Gastrocnemius medialis (tissue), 4 donors: ENCODE measurements at regions not wholly inside any gene's neighbourhood (a gene's known extent, or its start where the extent isn't known, plus 50 kb on each side); places are given as distances from the start of the nearest gene placed in this dataset.

Source experiments
- ATAC-seq, 2 donors: fragments of 150-250 bp; one replicate each; pipeline ENCODE4 v1.9.1; 2016
- DNase-seq, 2 donors: peaks; one replicate each; pipeline ENCODE4 v3.0.0-alpha.2; 2019
- H3K27ac ChIP-seq, 4 donors: fragments of 200-600 bp; sonication (generic); 1 replicate in 1 of 4; 2 replicates in 3 of 4; pipeline ENCODE4 v1.5.1; 2016 to 2018; ENCODE audit warnings: mild to moderate bottlenecking in 2 of 4, moderate library complexity in 1 of 4
- H3K27me3 ChIP-seq, 3 donors: fragments of 200-600 bp; sonication (generic) in 2 of 3; 1 replicate in 1 of 3; 2 replicates in 2 of 3; pipeline versions ENCODE4 v1.5.1 to v1.6.0; 2016 to 2019; ENCODE audit warnings: mild to moderate bottlenecking in 1 of 3, moderate library complexity in 1 of 3
- H3K36me3 ChIP-seq, 2 donors: fragments of 200-600 bp; sonication (generic) in 1 of 2; one replicate each; pipeline ENCODE4 v1.5.1; 2017 to 2018
- H3K4me1 ChIP-seq, 2 donors: fragments of 200-600 bp; sonication (generic) in 1 of 2; one replicate each; pipeline ENCODE4 v1.5.1; 2016 to 2017; ENCODE audit warnings: mild to moderate bottlenecking in 2 of 2
- H3K4me3 ChIP-seq, 4 donors: fragments of 200-600 bp; sonication (generic) in 3 of 4; 1 replicate in 1 of 4; 2 replicates in 3 of 4; pipeline ENCODE4 v1.5.1; 2016 to 2019; ENCODE audit warnings: mild to moderate bottlenecking in 2 of 4
- H3K9me3 ChIP-seq, 3 donors: fragments of 200-600 bp; sonication (generic) in 2 of 3; 1 replicate in 1 of 3; 2 replicates in 2 of 3; pipeline ENCODE4 v1.5.1; 2016 to 2019
- POLR2A ChIP-seq, 2 donors: fragments of 450-650 bp; IDR thresholded peaks; one replicate each; pipeline ENCODE4 v1.6.1; 2017; ENCODE audit warnings: antibody characterized with exemption in 2 of 2, mild to moderate bottlenecking in 2 of 2, moderate library complexity in 2 of 2
- in situ Hi-C, 4 donors: fragments of 200-750 bp; cut with MboI; loops; one replicate each; pipeline versions ENCODE4 v1.15.0 to v1.8.0; 2017; ENCODE audit warnings: low sequenced_read_pairs in 4 of 4
- intact Hi-C: fragments of 100-400 bp; cut with DNase I; formaldehyde crosslinking; loops from one replicate; pipeline ENCODE4 v1.15.1; 2023; ENCODE audit warnings: low total_unique reads
- TF ChIP-seq, protein P1 (sequence below), 5 experiments: fragments of 450-650 bp in 3 of 5; fragments of 200-600 bp in 2 of 5; sonication (generic) in 2 of 5; IDR thresholded peaks in 4 of 5; conservative IDR thresholded peaks in 1 of 5; 1 replicate in 4 of 5; 2 replicates in 1 of 5; pipeline ENCODE4 v1.5.1; 2016 to 2019; ENCODE audit warnings: antibody characterized with exemption in 5 of 5, mild to moderate bottlenecking in 3 of 5, moderate library complexity in 3 of 5

DNA sequence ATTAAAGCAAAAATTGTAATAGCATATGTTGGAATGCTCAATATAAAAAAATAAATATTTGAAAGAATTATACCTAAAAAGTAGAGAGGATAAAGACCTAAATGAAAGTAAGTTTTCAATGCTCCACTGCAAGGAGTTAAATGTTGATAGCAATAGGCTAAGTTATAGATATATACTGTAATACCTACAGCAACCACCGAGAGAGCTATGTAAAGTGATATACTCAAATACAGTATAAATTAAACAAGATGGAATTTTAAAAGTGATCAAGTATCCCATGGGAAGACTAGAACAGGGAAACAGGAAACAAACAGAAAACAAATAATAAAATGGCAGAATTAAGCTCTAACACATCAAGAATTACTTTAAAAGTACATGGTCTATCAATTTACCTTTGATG, 73.9 kb downstream of the CASP3 start:
- in situ Hi-C loops = no loop called here
- peak overlapping the region in 1 of 4 donors; percentile 9 for H3K27ac ChIP-seq
- H3K27me3 ChIP-seq = no peaks in the 10 kb centered on the region
- no peaks in the 10 kb centered on the region for H3K4me1 ChIP-seq
- DNase-seq (no peak), ATAC-seq (no peak)
- intact Hi-C loops = no loop called here
- H3K36me3 ChIP-seq = no peaks in the 10 kb centered on the region
- TF ChIP-seq, protein P1, sequence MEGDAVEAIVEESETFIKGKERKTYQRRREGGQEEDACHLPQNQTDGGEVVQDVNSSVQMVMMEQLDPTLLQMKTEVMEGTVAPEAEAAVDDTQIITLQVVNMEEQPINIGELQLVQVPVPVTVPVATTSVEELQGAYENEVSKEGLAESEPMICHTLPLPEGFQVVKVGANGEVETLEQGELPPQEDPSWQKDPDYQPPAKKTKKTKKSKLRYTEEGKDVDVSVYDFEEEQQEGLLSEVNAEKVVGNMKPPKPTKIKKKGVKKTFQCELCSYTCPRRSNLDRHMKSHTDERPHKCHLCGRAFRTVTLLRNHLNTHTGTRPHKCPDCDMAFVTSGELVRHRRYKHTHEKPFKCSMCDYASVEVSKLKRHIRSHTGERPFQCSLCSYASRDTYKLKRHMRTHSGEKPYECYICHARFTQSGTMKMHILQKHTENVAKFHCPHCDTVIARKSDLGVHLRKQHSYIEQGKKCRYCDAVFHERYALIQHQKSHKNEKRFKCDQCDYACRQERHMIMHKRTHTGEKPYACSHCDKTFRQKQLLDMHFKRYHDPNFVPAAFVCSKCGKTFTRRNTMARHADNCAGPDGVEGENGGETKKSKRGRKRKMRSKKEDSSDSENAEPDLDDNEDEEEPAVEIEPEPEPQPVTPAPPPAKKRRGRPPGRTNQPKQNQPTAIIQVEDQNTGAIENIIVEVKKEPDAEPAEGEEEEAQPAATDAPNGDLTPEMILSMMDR (IDR thresholded peaks at IDR 0.05 in 4 of 5, conservative IDR thresholded peaks at IDR 0.05 in 1 of 5) = no peak
- no peak for TF ChIP-seq POLR2A (IDR thresholded peaks at IDR 0.05)
- no peak overlapping the region for H3K4me3 ChIP-seq
- H3K9me3 ChIP-seq = no peaks in the 10 kb centered on the region

DNA sequence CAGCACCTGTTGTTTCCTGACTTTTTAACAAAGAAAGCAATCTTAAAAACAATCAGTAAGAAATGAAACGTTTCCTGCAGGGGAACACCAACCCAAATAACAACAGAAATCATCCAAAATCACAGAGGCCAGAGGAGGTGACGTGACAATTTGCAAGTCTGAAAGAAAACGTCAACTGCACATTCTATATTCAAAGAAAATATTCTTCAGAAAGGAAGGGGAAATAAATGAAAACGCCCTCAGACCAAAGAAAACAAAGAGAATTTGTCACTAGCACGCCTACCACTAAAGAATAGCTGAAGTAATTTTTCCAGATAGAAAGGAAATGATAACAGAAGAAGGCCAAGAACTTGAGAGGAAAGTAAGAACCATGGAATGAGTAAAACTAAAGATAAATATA, 74.4 kb downstream of the CASP3 start:
- DNase-seq (no peak), ATAC-seq (peak in 1 of 2 donors; percentile 56)
- H3K4me1 ChIP-seq = no peaks in the 10 kb centered on the region
- H3K9me3 ChIP-seq = no peaks in the 10 kb centered on the region
- TF ChIP-seq, protein P1 (IDR thresholded peaks at IDR 0.05 in 4 of 5, conservative IDR thresholded peaks at IDR 0.05 in 1 of 5) = no peak
- TF ChIP-seq POLR2A (IDR thresholded peaks at IDR 0.05) = no peak
- no peaks in the 10 kb centered on the region for H3K36me3 ChIP-seq
- peak overlapping the region in 1 of 4 donors; percentile 9 for H3K27ac ChIP-seq
- intact Hi-C loops = no loop called here
- no peak overlapping the region for H3K4me3 ChIP-seq
- H3K27me3 ChIP-seq = no peaks in the 10 kb centered on the region
- in situ Hi-C loops = no loop called here

DNA sequence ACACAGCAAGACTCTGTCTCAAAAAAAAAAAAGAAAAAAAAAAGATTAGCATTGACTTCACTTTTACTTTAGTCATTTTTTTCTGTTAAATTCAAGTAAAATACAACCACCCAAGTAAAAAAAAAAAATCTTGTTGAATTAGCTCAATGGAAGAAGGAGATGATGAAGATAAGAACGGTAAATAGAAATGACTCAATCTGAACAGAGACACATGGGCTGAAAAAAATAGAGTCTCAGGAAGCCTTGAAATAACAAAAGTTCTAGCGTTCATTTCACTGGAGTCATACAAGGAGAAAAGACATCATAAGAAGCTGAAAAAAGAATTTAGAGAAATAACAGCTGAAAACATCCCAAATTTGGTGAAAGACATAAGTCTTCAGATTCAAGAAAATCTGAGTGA, 75.5 kb downstream of the CASP3 start:
- Histone ChIP-seq H3K36me3 (no peaks in the 10 kb centered on the region), H3K27me3 (no peaks in the 10 kb centered on the region), H3K9me3 (no peaks in the 10 kb centered on the region), H3K4me1 (no peaks in the 10 kb centered on the region), H3K4me3 (no peak overlapping the region), H3K27ac (no peak overlapping the region)
- intact Hi-C loops = no loop called here
- ATAC-seq (no peak), DNase-seq (no peak)
- TF ChIP-seq POLR2A (IDR thresholded peaks at IDR 0.05) = no peak
- TF ChIP-seq, protein P1 (IDR thresholded peaks at IDR 0.05 in 4 of 5, conservative IDR thresholded peaks at IDR 0.05 in 1 of 5) = no peak
- in situ Hi-C loops = no loop called here

DNA sequence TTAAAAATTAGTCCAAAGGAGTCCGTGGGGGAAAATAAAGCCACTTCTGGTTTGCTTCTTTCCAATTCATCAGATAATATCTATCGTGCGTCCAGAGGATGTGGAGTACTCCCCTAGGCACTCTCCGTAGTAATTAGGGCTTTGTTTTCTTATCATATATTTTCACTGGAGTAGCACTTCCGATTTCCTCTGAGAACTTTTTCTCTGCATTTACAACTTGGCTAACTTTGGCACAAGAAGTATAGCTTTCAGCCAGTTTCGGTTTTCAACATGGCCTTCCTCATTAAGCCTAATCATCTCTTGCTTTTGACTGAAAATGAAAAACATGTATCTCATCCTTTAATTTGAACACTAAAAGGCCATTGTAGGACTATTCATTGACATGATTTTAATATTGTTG, 80.5 kb downstream of the CASP3 start:
- Histone ChIP-seq H3K36me3 (no peaks in the 10 kb centered on the region), H3K4me1 (no peaks in the 10 kb centered on the region), H3K27me3 (no peaks in the 10 kb centered on the region), H3K4me3 (no peak overlapping the region), H3K9me3 (no peaks in the 10 kb centered on the region), H3K27ac (no peak overlapping the region)
- TF ChIP-seq, protein P1 (IDR thresholded peaks at IDR 0.05 in 4 of 5, conservative IDR thresholded peaks at IDR 0.05 in 1 of 5) = no peak
- no peak for TF ChIP-seq POLR2A (IDR thresholded peaks at IDR 0.05)
- intact Hi-C loops (no loop called here), in situ Hi-C loops (no loop called here)
- DNase-seq = no peak
- ATAC-seq = no peak

DNA sequence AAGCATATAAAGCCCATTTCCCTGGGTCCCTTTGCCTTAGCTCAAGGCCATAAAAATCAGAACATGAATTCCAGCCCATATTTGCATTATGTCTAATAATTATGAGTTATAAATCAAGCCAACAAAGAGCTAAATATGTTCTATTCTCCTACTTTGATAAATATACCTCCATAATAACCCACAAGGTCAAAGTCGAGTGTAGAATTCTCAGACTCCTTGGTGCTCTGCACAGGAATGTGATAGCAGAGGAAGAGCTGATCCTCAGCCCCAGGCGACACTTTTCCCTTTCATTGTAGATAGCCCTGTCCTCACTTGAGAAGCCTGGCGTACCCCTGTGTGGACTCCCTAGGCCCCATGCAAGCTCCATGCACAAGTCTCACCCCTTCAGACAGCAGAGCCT, 85.6 kb downstream of the CASP3 start:
- no peaks in the 10 kb centered on the region for H3K9me3 ChIP-seq
- ATAC-seq = no peak

More for the DNA sequence above, 85.6 kb downstream of the CASP3 start:
- in situ Hi-C loops = no loop called here
- Histone ChIP-seq H3K4me3 (no peak overlapping the region), H3K4me1 (no peaks in the 10 kb centered on the region), H3K27me3 (no peaks in the 10 kb centered on the region), H3K36me3 (no peaks in the 10 kb centered on the region), H3K27ac (no peak overlapping the region)
- TF ChIP-seq, protein P1 (IDR thresholded peaks at IDR 0.05 in 4 of 5, conservative IDR thresholded peaks at IDR 0.05 in 1 of 5) = no peak
- no peak for TF ChIP-seq POLR2A (IDR thresholded peaks at IDR 0.05)
- intact Hi-C loops = no loop called here
- DNase-seq = no peak
